ENCODE measurements at regions not wholly inside any gene's neighbourhood (a gene's known extent, or its start where the extent isn't known, plus 50 kb on each side); places are given as distances from the start of the nearest gene placed in this dataset.

GRCh38 chr1:81484284-81484683 lies 316.4 kb upstream of the ADGRL2 start:
- TF ChIP-seq, protein P1, sequence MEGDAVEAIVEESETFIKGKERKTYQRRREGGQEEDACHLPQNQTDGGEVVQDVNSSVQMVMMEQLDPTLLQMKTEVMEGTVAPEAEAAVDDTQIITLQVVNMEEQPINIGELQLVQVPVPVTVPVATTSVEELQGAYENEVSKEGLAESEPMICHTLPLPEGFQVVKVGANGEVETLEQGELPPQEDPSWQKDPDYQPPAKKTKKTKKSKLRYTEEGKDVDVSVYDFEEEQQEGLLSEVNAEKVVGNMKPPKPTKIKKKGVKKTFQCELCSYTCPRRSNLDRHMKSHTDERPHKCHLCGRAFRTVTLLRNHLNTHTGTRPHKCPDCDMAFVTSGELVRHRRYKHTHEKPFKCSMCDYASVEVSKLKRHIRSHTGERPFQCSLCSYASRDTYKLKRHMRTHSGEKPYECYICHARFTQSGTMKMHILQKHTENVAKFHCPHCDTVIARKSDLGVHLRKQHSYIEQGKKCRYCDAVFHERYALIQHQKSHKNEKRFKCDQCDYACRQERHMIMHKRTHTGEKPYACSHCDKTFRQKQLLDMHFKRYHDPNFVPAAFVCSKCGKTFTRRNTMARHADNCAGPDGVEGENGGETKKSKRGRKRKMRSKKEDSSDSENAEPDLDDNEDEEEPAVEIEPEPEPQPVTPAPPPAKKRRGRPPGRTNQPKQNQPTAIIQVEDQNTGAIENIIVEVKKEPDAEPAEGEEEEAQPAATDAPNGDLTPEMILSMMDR (IDR thresholded peaks at IDR 0.05), result no peak
- TF ChIP-seq POLR2A (IDR thresholded peaks at IDR 0.05), result no peak

All from prostate gland (tissue), 2 donors.